PFSK-1 (cell line): ENCODE measurements at regions not wholly inside any gene's neighbourhood (a gene's known extent, or its start where the extent isn't known, plus 50 kb on each side); places are given as distances from the start of the nearest gene placed in this dataset.

Experiments
- FOXP2 ChIP-seq: optimal IDR thresholded peaks from 2 replicates; pipeline ENCODE3; 2011; ENCODE audit warnings: borderline replicate concordance, control low read depth, inconsistent platforms; ENCODE audit not compliant: insufficient read depth; ENCODE audit errors: extremely low read length, extremely low read depth
- POLR2AphosphoS5 ChIP-seq: IDR thresholded peaks from 2 replicates; pipeline ENCODE4 v1.6.1; 2012; ENCODE audit warnings: low read depth, mild to moderate bottlenecking, control low read depth, low read length, moderate library complexity
- SIN3A ChIP-seq: IDR thresholded peaks from 2 replicates; pipeline ENCODE4 v1.6.1; 2012; ENCODE audit warnings: mild to moderate bottlenecking, low read length, moderate library complexity, borderline replicate concordance; ENCODE audit not compliant: insufficient read depth
- TAF1 ChIP-seq: IDR thresholded peaks from 2 replicates; pipeline ENCODE4 v1.6.1; 2012; ENCODE audit warnings: low read length, control low read depth, borderline replicate concordance; ENCODE audit not compliant: insufficient read depth
- TF ChIP-seq, protein P1 (sequence below), 2 experiments: IDR thresholded peaks; 2 replicates each; pipeline versions ENCODE4 v1.6.1 to v1.8.0; 2011 to 2012; ENCODE audit warnings: low read depth in 2 of 2, low read length in 2 of 2, control low read depth in 1 of 2, inconsistent platforms in 1 of 2, mild to moderate bottlenecking in 1 of 2, moderate library complexity in 1 of 2; ENCODE audit not compliant: insufficient read depth in 1 of 2

DNA sequence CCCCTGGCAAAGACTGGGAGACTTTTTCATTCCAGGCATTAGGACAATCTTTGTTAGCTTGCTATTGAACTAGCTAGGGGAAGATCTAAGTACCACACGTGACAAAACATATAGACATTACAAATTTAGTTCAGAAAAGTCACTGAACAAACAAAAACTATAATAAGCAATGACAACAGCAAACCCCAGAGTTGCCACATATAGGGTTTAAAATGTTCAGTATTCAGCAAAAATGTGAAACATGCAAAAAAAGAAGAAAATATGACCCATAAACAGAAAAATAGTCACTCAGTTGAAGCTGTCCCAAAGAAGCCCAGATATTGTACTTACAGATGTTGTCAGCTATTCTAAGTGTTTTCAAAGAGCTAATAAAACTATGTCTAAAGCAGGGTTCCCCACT is 431.1 kb upstream of the CDH2 start:
- TF ChIP-seq TAF1 = no peak
- TF ChIP-seq, protein P1, sequence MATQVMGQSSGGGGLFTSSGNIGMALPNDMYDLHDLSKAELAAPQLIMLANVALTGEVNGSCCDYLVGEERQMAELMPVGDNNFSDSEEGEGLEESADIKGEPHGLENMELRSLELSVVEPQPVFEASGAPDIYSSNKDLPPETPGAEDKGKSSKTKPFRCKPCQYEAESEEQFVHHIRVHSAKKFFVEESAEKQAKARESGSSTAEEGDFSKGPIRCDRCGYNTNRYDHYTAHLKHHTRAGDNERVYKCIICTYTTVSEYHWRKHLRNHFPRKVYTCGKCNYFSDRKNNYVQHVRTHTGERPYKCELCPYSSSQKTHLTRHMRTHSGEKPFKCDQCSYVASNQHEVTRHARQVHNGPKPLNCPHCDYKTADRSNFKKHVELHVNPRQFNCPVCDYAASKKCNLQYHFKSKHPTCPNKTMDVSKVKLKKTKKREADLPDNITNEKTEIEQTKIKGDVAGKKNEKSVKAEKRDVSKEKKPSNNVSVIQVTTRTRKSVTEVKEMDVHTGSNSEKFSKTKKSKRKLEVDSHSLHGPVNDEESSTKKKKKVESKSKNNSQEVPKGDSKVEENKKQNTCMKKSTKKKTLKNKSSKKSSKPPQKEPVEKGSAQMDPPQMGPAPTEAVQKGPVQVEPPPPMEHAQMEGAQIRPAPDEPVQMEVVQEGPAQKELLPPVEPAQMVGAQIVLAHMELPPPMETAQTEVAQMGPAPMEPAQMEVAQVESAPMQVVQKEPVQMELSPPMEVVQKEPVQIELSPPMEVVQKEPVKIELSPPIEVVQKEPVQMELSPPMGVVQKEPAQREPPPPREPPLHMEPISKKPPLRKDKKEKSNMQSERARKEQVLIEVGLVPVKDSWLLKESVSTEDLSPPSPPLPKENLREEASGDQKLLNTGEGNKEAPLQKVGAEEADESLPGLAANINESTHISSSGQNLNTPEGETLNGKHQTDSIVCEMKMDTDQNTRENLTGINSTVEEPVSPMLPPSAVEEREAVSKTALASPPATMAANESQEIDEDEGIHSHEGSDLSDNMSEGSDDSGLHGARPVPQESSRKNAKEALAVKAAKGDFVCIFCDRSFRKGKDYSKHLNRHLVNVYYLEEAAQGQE (IDR thresholded peaks at IDR 0.05; ENCODE audit: insufficient read depth in 1 of 2, low read depth in 2 of 2, low read length in 2 of 2) = no peak
- TF ChIP-seq POLR2AphosphoS5 = no peak
- no peak for TF ChIP-seq SIN3A
- TF ChIP-seq FOXP2 = no peak
